Mammary epithelial cell (primary cell): ENCODE measurements at regions not wholly inside any gene's neighbourhood (a gene's known extent, or its start where the extent isn't known, plus 50 kb on each side); places are given as distances from the start of the nearest gene placed in this dataset.

Source experiments
- EZH2 ChIP-seq: IDR thresholded peaks from 2 replicates; pipeline ENCODE4 v1.6.1; 2012; ENCODE audit warnings: low read length, inconsistent platforms, borderline replicate concordance
- TF ChIP-seq, protein P1 (sequence below), 2 donors: IDR thresholded peaks in 1 of 2; conservative IDR thresholded peaks in 1 of 2; 2 replicates each; pipeline ENCODE4 v1.5.1; 2011 to 2012; ENCODE audit warnings: inconsistent platforms in 2 of 2, low read length in 2 of 2, mild to moderate bottlenecking in 2 of 2, control low read depth in 1 of 2, low read depth in 1 of 2; ENCODE audit not compliant: insufficient read depth in 1 of 2; ENCODE audit errors: extremely low read depth in 1 of 2

DNA sequence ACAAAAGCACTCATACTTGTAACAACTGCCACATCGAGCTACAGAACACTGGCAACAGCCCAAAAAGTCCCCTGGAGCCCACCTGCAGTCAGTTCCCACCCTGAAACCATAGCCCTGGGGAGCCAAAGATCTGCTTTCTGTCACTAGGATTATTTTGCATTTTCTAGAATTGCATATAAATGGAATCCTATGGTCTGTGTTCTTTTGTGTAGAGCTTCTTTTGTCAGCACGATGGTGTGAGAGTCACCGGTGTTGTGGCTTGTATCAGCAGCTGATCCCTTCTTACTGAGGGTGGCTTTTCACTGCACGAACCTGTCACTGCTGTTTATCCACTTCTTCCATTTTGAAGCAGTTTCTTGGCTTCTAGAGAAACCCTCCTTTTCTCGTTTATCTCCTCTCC, 60.1 kb upstream of the PRR23E start:
- TF ChIP-seq, protein P1, sequence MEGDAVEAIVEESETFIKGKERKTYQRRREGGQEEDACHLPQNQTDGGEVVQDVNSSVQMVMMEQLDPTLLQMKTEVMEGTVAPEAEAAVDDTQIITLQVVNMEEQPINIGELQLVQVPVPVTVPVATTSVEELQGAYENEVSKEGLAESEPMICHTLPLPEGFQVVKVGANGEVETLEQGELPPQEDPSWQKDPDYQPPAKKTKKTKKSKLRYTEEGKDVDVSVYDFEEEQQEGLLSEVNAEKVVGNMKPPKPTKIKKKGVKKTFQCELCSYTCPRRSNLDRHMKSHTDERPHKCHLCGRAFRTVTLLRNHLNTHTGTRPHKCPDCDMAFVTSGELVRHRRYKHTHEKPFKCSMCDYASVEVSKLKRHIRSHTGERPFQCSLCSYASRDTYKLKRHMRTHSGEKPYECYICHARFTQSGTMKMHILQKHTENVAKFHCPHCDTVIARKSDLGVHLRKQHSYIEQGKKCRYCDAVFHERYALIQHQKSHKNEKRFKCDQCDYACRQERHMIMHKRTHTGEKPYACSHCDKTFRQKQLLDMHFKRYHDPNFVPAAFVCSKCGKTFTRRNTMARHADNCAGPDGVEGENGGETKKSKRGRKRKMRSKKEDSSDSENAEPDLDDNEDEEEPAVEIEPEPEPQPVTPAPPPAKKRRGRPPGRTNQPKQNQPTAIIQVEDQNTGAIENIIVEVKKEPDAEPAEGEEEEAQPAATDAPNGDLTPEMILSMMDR (conservative IDR thresholded peaks at IDR 0.05 in 1 of 2, IDR thresholded peaks at IDR 0.05 in 1 of 2; ENCODE audit: extremely low read depth in 1 of 2, insufficient read depth in 1 of 2, low read depth in 1 of 2, low read length in 2 of 2), result no peak
- TF ChIP-seq EZH2, result no peak
